Activated naive CD4-positive, alpha-beta T cell treated with Interleukin-2 at 50 U/mL for 16 hours (primary cell): ENCODE measurements at regions not wholly inside any gene's neighbourhood (a gene's known extent, or its start where the extent isn't known, plus 50 kb on each side); places are given as distances from the start of the nearest gene placed in this dataset.

Experiments used
- DNase-seq: peaks from one replicate; pipeline ENCODE4 v3.0.0-alpha.2; 2020

- no peak for DNase-seq
Measured at GRCh38 chr11:112357488-112357887, 96.8 kb upstream of the PLET1 start.

GRCh38 chr11:112361396-112361795, 100.7 kb upstream of the PLET1 start:
- no peak for DNase-seq

- DNase-seq = no peak
Measured at GRCh38 chr11:112363527-112363926, 102.9 kb upstream of the PLET1 start.

- no peak for DNase-seq
Measured at GRCh38 chr11:112364962-112365481, 104.4 kb upstream of the PLET1 start.

GRCh38 chr11:112366012-112366411, 105.4 kb upstream of the PLET1 start:
- no peak for DNase-seq

- DNase-seq = no peak
Measured at GRCh38 chr11:112366777-112367176, 106.1 kb upstream of the PLET1 start.

- no peak for DNase-seq
Measured at GRCh38 chr11:112367461-112367860, 106.8 kb upstream of the PLET1 start.

GRCh38 chr11:112367895-112368294, 107.2 kb upstream of the PLET1 start:
- DNase-seq = no peak

- no peak for DNase-seq
Measured at GRCh38 chr11:112368381-112368780, 107.7 kb upstream of the PLET1 start.

- DNase-seq = no peak
Measured at GRCh38 chr11:112369374-112369773, 108.7 kb upstream of the PLET1 start.

- no peak for DNase-seq
Measured at GRCh38 chr11:112369916-112370315, 109.3 kb upstream of the PLET1 start.

GRCh38 chr11:112374486-112375140, 114.0 kb upstream of the PLET1 start:
- DNase-seq = no peak

- no peak for DNase-seq
Measured at GRCh38 chr11:112377946-112378345, 117.3 kb upstream of the PLET1 start.

- DNase-seq = no peak
Measured at GRCh38 chr11:112380464-112380863, 119.8 kb upstream of the PLET1 start.

GRCh38 chr11:112381578-112381977, 120.9 kb upstream of the PLET1 start:
- DNase-seq = no peak

GRCh38 chr11:112382561-112382960, 121.9 kb upstream of the PLET1 start:
- DNase-seq = no peak

- DNase-seq = no peak
Measured at GRCh38 chr11:112388496-112388895, 127.8 kb upstream of the PLET1 start.

GRCh38 chr11:112391086-112391485, 130.4 kb upstream of the PLET1 start:
- no peak for DNase-seq

- no peak for DNase-seq
Measured at GRCh38 chr11:112392904-112393303, 132.2 kb upstream of the PLET1 start.

GRCh38 chr11:112394304-112394703, 133.6 kb upstream of the PLET1 start:
- no peak for DNase-seq

GRCh38 chr11:112396076-112396475, 135.4 kb upstream of the PLET1 start:
- DNase-seq = no peak

GRCh38 chr11:112398798-112399478, 138.3 kb upstream of the PLET1 start:
- no peak for DNase-seq

- DNase-seq = no peak
Measured at GRCh38 chr11:112400476-112401014, 139.9 kb upstream of the PLET1 start.

GRCh38 chr11:112401036-112401769, 140.5 kb upstream of the PLET1 start:
- no peak for DNase-seq
